Pancreas (tissue), 10 donors: ENCODE measurements at regions not wholly inside any gene's neighbourhood (a gene's known extent, or its start where the extent isn't known, plus 50 kb on each side); places are given as distances from the start of the nearest gene placed in this dataset.

Experiments
- ATAC-seq, 4 donors: fragments of 200-7000 bp; cut with Tn5 transposase; one replicate each; pipeline versions ENCODE4 v1.8.0 to v1.9.1; 2020; ENCODE audit warnings: mild to moderate bottlenecking in 4 of 4, moderate library complexity in 4 of 4
- DNase-seq, 6 donors: peaks; one replicate each; pipeline ENCODE4 v3.0.0-alpha.2; 2020
- FAIRE-seq: peaks from 2 replicates; lab custom pipeline; 2012; peaks lifted over from hg19 to GRCh38; lab: Jason Lieb, UNC
- H3K27ac ChIP-seq, 4 donors: fragments of 200-600 bp; sonication (generic); 1 replicate in 3 of 4; 2 replicates in 1 of 4; pipeline versions ENCODE4 v1.5.0 to v1.8.0; 2020
- H3K27me3 ChIP-seq, 4 donors: fragments of 200-600 bp; one replicate each; pipeline ENCODE4 v1.8.0; 2021
- H3K36me3 ChIP-seq, 3 donors: fragments of 200-600 bp; sonication (generic) in 1 of 3; one replicate each; pipeline versions ENCODE4 v1.5.0 to v1.8.0; 2020 to 2021
- H3K4me1 ChIP-seq, 3 donors: fragments of 200-600 bp; one replicate each; pipeline ENCODE4 v1.8.0; 2021
- H3K4me3 ChIP-seq, 4 donors: fragments of 200-600 bp; sonication (generic) in 2 of 4; one replicate each; pipeline versions ENCODE4 v1.5.0 to v1.8.0; 2020 to 2021
- H3K9me3 ChIP-seq, 4 donors: fragments of 200-600 bp; one replicate each; pipeline ENCODE4 v1.8.0; 2021
- CTCF ChIP-seq, 4 donors: fragments of 200-600 bp; sonication (generic) in 3 of 4; IDR thresholded peaks; one replicate each; pipeline versions ENCODE4 v1.5.0 to v1.8.0; 2021; ENCODE audit warnings: antibody characterized with exemption in 4 of 4
- WGBS, 2 donors: extraction: QIAGEN DNeasy Blood & Tissue Kit; methylation state at CpG; one replicate each; pipeline ENCODE4 v1.1.7; 2013; 5-methylcytosine and 5-hydroxymethylcytosine counted together
- intact Hi-C, 3 donors: fragments of 100-400 bp; cut with DNase I; formaldehyde crosslinking; loops; one replicate each; pipeline versions ENCODE4 v1.11.1 to v1.14.2; 2022
- donor health status: healthy with polysubstance abuse.
- donor health status: DM: no; HTN: no; CAD: no; lungs with moderate emphysema.
- donor health status: DM: no; HTN: no; CAD: no.
- donor health status: control.
- donor health status: control.
- donor health status: Bipolar disorder and iron deficiency.
- donor health status: DM: yes; HTN: yes; CAD: no.
- donor health status: DM: no; HTN: no; CAD: no.
- donor health status: DM: no; HTN: no; CAD: no.
- donor health status: DM: yes; HTN: yes; CAD: no.

GRCh38 chr4:126779001-126779400 lies 853.8 kb upstream of the INTU start:
- ATAC-seq (no peak), FAIRE-seq (no peak), DNase-seq (no peak)
- TF ChIP-seq CTCF (IDR thresholded peaks at IDR 0.05), result no peak
- Histone ChIP-seq H3K4me1 (no peaks in the 10 kb centered on the region), H3K27me3 (no peaks in the 10 kb centered on the region), H3K9me3 (no peaks in the 10 kb centered on the region), H3K27ac (no peak overlapping the region), H3K36me3 (no peaks in the 10 kb centered on the region), H3K4me3 (no peak overlapping the region)
- intact Hi-C loops, result no loop called here
- 86 to 89% methylated on average over 4 of the region's 4 CpGs for WGBS, 2 donors

GRCh38 chr4:126779436-126780166 lies 853.2 kb upstream of the INTU start:
- intact Hi-C loops, result no loop called here
- 75 to 81% methylated on average over 22 of the region's 22 CpGs for WGBS, 2 donors

GRCh38 chr4:126783191-126783590 lies 849.6 kb upstream of the INTU start:
- 63 to 72% methylated on average over 2 of the region's 2 CpGs for WGBS, 2 donors
- FAIRE-seq, result no peak

More at GRCh38 chr4:126779436-126780166, 853.2 kb upstream of the INTU start:
- Histone ChIP-seq H3K27me3 (no peaks in the 10 kb centered on the region), H3K27ac (no peak overlapping the region), H3K36me3 (no peaks in the 10 kb centered on the region), H3K9me3 (no peaks in the 10 kb centered on the region), H3K4me1 (no peaks in the 10 kb centered on the region), H3K4me3 (no peak overlapping the region)
- DNase-seq, result peak in 1 of 6 donors; percentile 22
- TF ChIP-seq CTCF (IDR thresholded peaks at IDR 0.05), result no peak
- ATAC-seq, result no peak
- no peak for FAIRE-seq

GRCh38 chr4:126784966-126785580 lies 847.7 kb upstream of the INTU start:
- WGBS, 2 donors, result 64 to 79% methylated on average over 2 of the region's 2 CpGs
- ATAC-seq (no peak), FAIRE-seq (no peak), DNase-seq (no peak)
- Histone ChIP-seq H3K4me3 (no peak overlapping the region), H3K4me1 (no peaks in the 10 kb centered on the region), H3K9me3 (no peaks in the 10 kb centered on the region), H3K36me3 (no peaks in the 10 kb centered on the region), H3K27ac (no peak overlapping the region), H3K27me3 (no peaks in the 10 kb centered on the region)
- TF ChIP-seq CTCF (IDR thresholded peaks at IDR 0.05), result no peak
- intact Hi-C loops, result no loop called here

More at GRCh38 chr4:126783191-126783590, 849.6 kb upstream of the INTU start:
- Histone ChIP-seq H3K27me3 (no peaks in the 10 kb centered on the region), H3K4me3 (no peak overlapping the region), H3K27ac (no peak overlapping the region), H3K36me3 (no peaks in the 10 kb centered on the region), H3K4me1 (no peaks in the 10 kb centered on the region), H3K9me3 (no peaks in the 10 kb centered on the region)
- ATAC-seq (no peak), DNase-seq (no peak)
- TF ChIP-seq CTCF (IDR thresholded peaks at IDR 0.05), result no peak
- intact Hi-C loops, result no loop called here

GRCh38 chr4:126790633-126791032 lies 842.1 kb upstream of the INTU start:
- no peaks in the 10 kb centered on the region for H3K27me3 ChIP-seq
- no peaks in the 10 kb centered on the region for H3K9me3 ChIP-seq
- H3K27ac ChIP-seq, result no peak overlapping the region
- no peak for FAIRE-seq
- intact Hi-C loops, result no loop called here
- TF ChIP-seq CTCF (IDR thresholded peaks at IDR 0.05), result no peak
- WGBS, 2 donors, result 32% methylated on average over 1 of the region's 1 CpG
- H3K4me1 ChIP-seq, result no peaks in the 10 kb centered on the region
- no peak overlapping the region for H3K4me3 ChIP-seq
- no peaks in the 10 kb centered on the region for H3K36me3 ChIP-seq
- no peak for DNase-seq
- ATAC-seq, result no peak
